DOHH2 (cell line): ENCODE measurements at regions not wholly inside any gene's neighbourhood (a gene's known extent, or its start where the extent isn't known, plus 50 kb on each side); places are given as distances from the start of the nearest gene placed in this dataset.

ENCODE experiments used
- H3F3A ChIP-seq: fragments of 200-600 bp; sonication (generic), shearing (Covaris generic); 2 replicates; pipeline ENCODE4 v1.6.0; 2016; ENCODE audit warnings: antibody characterized with exemption, mild to moderate bottlenecking; ENCODE audit not compliant: control insufficient read depth, insufficient read depth
- H3K27ac ChIP-seq: fragments of 200-600 bp; sonication (generic); 2 replicates; pipeline ENCODE4 v1.5.1; 2014; ENCODE audit warnings: low read depth, mild to moderate bottlenecking, low read length, moderate library complexity
- H3K27me3 ChIP-seq: fragments of 200-600 bp; sonication (generic); 2 replicates; pipeline ENCODE4 v1.6.1; 2014; ENCODE audit warnings: mild to moderate bottlenecking, low read length, mixed read lengths; ENCODE audit not compliant: control insufficient read depth
- H3K36me3 ChIP-seq: fragments of 200-600 bp; sonication (generic); 2 replicates; pipeline ENCODE4 v1.6.1; 2014; ENCODE audit warnings: mild to moderate bottlenecking, low read length, moderate library complexity, mixed read lengths; ENCODE audit not compliant: control insufficient read depth
- H3K4me1 ChIP-seq: fragments of 200-600 bp; sonication (generic); 2 replicates; pipeline ENCODE4 v1.6.1; 2014; ENCODE audit warnings: mild to moderate bottlenecking, low read length, mixed read lengths; ENCODE audit not compliant: control insufficient read depth
- H3K4me2 ChIP-seq: fragments of 200-600 bp; sonication (generic); 2 replicates; pipeline ENCODE4 v1.6.0; 2014; ENCODE audit warnings: mild to moderate bottlenecking, low read length, moderate library complexity
- H3K4me3 ChIP-seq: fragments of 200-600 bp; sonication (generic); 2 replicates; pipeline ENCODE4 v1.5.1; 2014; ENCODE audit warnings: mild to moderate bottlenecking, low read length, mixed read lengths
- H3K79me2 ChIP-seq: fragments of 200-600 bp; sonication (generic); 2 replicates; pipeline ENCODE4 v1.6.1; 2014; ENCODE audit warnings: mild to moderate bottlenecking, low read length, mixed read lengths; ENCODE audit not compliant: control insufficient read depth
- H3K9me2 ChIP-seq: fragments of 200-600 bp; sonication (generic); replicated peaks from 2 replicates; pipeline ENCODE4 v1.6.1; 2014; ENCODE audit warnings: mild to moderate bottlenecking, low read length, mixed read lengths; ENCODE audit not compliant: control insufficient read depth
- H3K9me3 ChIP-seq: fragments of 200-600 bp; sonication (generic); 2 replicates; pipeline ENCODE4 v1.6.1; 2014; ENCODE audit warnings: antibody characterized with exemption, low read length, mixed read lengths; ENCODE audit not compliant: control insufficient read depth, insufficient read depth
- H4K20me1 ChIP-seq: fragments of 200-600 bp; sonication (generic); 2 replicates; pipeline ENCODE4 v1.6.0; 2014; ENCODE audit warnings: low read depth, mild to moderate bottlenecking, antibody characterized with exemption, low read length, moderate library complexity; ENCODE audit not compliant: control insufficient read depth, insufficient read depth
- CTCF ChIP-seq: fragments of 200-600 bp; sonication (generic); IDR thresholded peaks from one replicate; pipeline ENCODE4 v1.5.1; 2014; ENCODE audit warnings: antibody characterized with exemption, mild to moderate bottlenecking, low read depth, low read length; ENCODE audit not compliant: poor library complexity, severe bottlenecking
- EZH2phosphoT487 ChIP-seq: fragments of 200-600 bp; sonication (generic); IDR thresholded peaks from 2 replicates; pipeline ENCODE4 v1.6.1; 2017; ENCODE audit warnings: borderline replicate concordance, mild to moderate bottlenecking, antibody characterized with exemption, low read length, moderate library complexity, mixed read lengths

GRCh38 chr17:13919818-13920217, 149.5 kb upstream of the COX10 start:
- H3K9me3 ChIP-seq: no peaks in the 10 kb centered on the region

GRCh38 chr17:13920413-13920812, 148.9 kb upstream of the COX10 start:
- Histone ChIP-seq H4K20me1 (no peaks in the 10 kb centered on the region), H3K4me1 (peaks cover 45% of the 10 kb centered on the region), H3F3A (no peaks in the 10 kb centered on the region), H3K9me3 (no peaks in the 10 kb centered on the region), H3K9me2 (no peaks in the 10 kb centered on the region), H3K79me2 (no peaks in the 10 kb centered on the region), H3K27me3 (no peaks in the 10 kb centered on the region), H3K36me3 (no peaks in the 10 kb centered on the region), H3K27ac (peak overlapping the region; percentile 31; the same call in 1 of the 2 replicates), H3K4me2 (peak overlapping the region; percentile 45), H3K4me3 (peak overlapping the region; percentile 23; the same call in 1 of the 2 replicates)
- TF ChIP-seq EZH2phosphoT487 (no peak), CTCF (no peak)

More at GRCh38 chr17:13919818-13920217, 149.5 kb upstream of the COX10 start:
- H3K4me2 ChIP-seq: peak overlapping the region; percentile 45
- H3K4me3 ChIP-seq: peak overlapping the region; percentile 23; the same call in 1 of the 2 replicates
- no peaks in the 10 kb centered on the region for H3K9me2 ChIP-seq
- H3K4me1 ChIP-seq: peaks cover 45% of the 10 kb centered on the region
- no peaks in the 10 kb centered on the region for H3K79me2 ChIP-seq
- no peaks in the 10 kb centered on the region for H4K20me1 ChIP-seq
- H3K27me3 ChIP-seq: no peaks in the 10 kb centered on the region
- no peaks in the 10 kb centered on the region for H3K36me3 ChIP-seq
- no peaks in the 10 kb centered on the region for H3F3A ChIP-seq
- no peak for TF ChIP-seq CTCF
- TF ChIP-seq EZH2phosphoT487: no peak
- peak overlapping the region; percentile 31; the same call in 1 of the 2 replicates for H3K27ac ChIP-seq

- Histone ChIP-seq H3K27ac (no peak overlapping the region), H3K79me2 (no peaks in the 10 kb centered on the region), H3K4me3 (no peak overlapping the region), H3K4me2 (no peak overlapping the region), H3F3A (no peaks in the 10 kb centered on the region), H3K9me2 (no peaks in the 10 kb centered on the region), H3K36me3 (no peaks in the 10 kb centered on the region), H3K4me1 (peaks cover 44% of the 10 kb centered on the region), H3K9me3 (no peaks in the 10 kb centered on the region), H4K20me1 (no peaks in the 10 kb centered on the region), H3K27me3 (no peaks in the 10 kb centered on the region)
- TF ChIP-seq CTCF: no peak
- no peak for TF ChIP-seq EZH2phosphoT487
Observed at GRCh38 chr17:13921841-13922776, 147.2 kb upstream of the COX10 start.
